HCT116 (cell line): ENCODE measurements at regions not wholly inside any gene's neighbourhood (a gene's known extent, or its start where the extent isn't known, plus 50 kb on each side); places are given as distances from the start of the nearest gene placed in this dataset.

ENCODE experiments used
- ATAC-seq: fragments of 200-7000 bp; cut with Tn5 transposase; 2 replicates; pipeline ENCODE4 v1.9.1; 2020; ENCODE audit warnings: mild to moderate bottlenecking, moderate library complexity
- BruUV-seq: library from RNA; stranded (reverse); fragments of 400-500 nt; replicated peaks from 2 replicates; lab custom pipeline; 2021; lab: Mats Ljungman, UMichigan
- CTCF ChIA-PET: fragments of 300-600 bp; sonication (Branson Sonifier 250); formaldehyde crosslinking; loops from one replicate; lab custom pipeline; 2021; ENCODE audit warnings: antibody characterized with exemption; lab: Charles Lee
- POLR2A ChIA-PET: fragments of 300-600, 350-600 bp; sonication (Branson Sonifier 250); formaldehyde crosslinking; loops from one replicate; lab custom pipeline; 2021; ENCODE audit warnings: antibody characterized with exemption; lab: Charles Lee
- RAD21 ChIA-PET, 2 experiments: fragments of 300-600 bp; sonication (Branson Sonifier 250); formaldehyde crosslinking; loops; one replicate each; lab custom pipeline; 2023; ENCODE audit warnings: low total read pairs in 2 of 2; ENCODE audit not compliant: uncharacterized antibody in 2 of 2, unreplicated experiment in 2 of 2, low non-redundant PET in 1 of 2; lab: Charles Lee
- DNase-seq: peaks from one replicate; pipeline ENCODE4 v3.0.0-alpha.2; 2010; ENCODE audit warnings: low read depth, low spot score
- H2AFZ ChIP-seq: fragments of 200-600 bp; shearing (Covaris generic), sonication (generic); 2 replicates; pipeline ENCODE4 v1.6.1; 2017; ENCODE audit warnings: low read depth, mixed run types, mixed read lengths, antibody characterized with exemption, low read length; ENCODE audit not compliant: poor library complexity, severe bottlenecking
- H3K27ac ChIP-seq: 2 replicates; pipeline ENCODE4 v1.5.1; 2012; ENCODE audit warnings: low read depth, low read length
- H3K27me3 ChIP-seq: fragments of 200-600 bp; sonication (generic); 2 replicates; pipeline ENCODE4 v1.6.1; 2016; ENCODE audit warnings: mixed run types, low read length, mixed read lengths; ENCODE audit not compliant: insufficient read depth
- H3K36me3 ChIP-seq, 2 experiments: fragments of 200-500 bp in 1 of 2; fragments of 200-600 bp in 1 of 2; sonication (Bioruptor generic) in 1 of 2; sonication (generic) in 1 of 2; 2 replicates each; pipeline versions ENCODE4 v1.5.1 to v1.6.1; 2014 to 2016; ENCODE audit warnings: low read length in 2 of 2, inconsistent platforms in 1 of 2, mixed read lengths in 1 of 2, mixed run types in 1 of 2; ENCODE audit not compliant: insufficient read depth in 2 of 2, control insufficient read depth in 1 of 2
- H3K4me1 ChIP-seq, 2 experiments: fragments of 200-600 bp in 1 of 2; sonication (generic) in 1 of 2; 2 replicates each; pipeline versions ENCODE4 v1.5.1 to v1.6.1; 2012 to 2017; ENCODE audit warnings: low read length in 2 of 2, inconsistent platforms in 1 of 2, mild to moderate bottlenecking in 1 of 2, mixed read lengths in 1 of 2, mixed run types in 1 of 2, moderate library complexity in 1 of 2; ENCODE audit not compliant: insufficient read depth in 2 of 2, control insufficient read depth in 1 of 2
- H3K4me2 ChIP-seq: fragments of 200-600 bp; sonication (generic); 2 replicates; pipeline ENCODE4 v1.6.1; 2017; ENCODE audit warnings: mixed run types, low read length, mixed read lengths
- H3K4me3 ChIP-seq, 2 experiments: fragments of 200-600 bp in 1 of 2; sonication (generic) in 1 of 2; replicated peaks in 1 of 2; 2 replicates each; pipeline ENCODE4 v1.5.1; 2011 to 2016; ENCODE audit warnings: low read length in 2 of 2, control low read depth in 1 of 2, low read depth in 1 of 2, mild to moderate bottlenecking in 1 of 2, mixed read lengths in 1 of 2, mixed run types in 1 of 2
- H3K79me2 ChIP-seq: fragments of 200-600 bp; sonication (generic); 2 replicates; pipeline ENCODE4 v1.6.1; 2017; ENCODE audit warnings: mild to moderate bottlenecking, mixed run types, low read length, moderate library complexity, mixed read lengths; ENCODE audit not compliant: insufficient read depth
- H3K9ac ChIP-seq: fragments of 200-600 bp; sonication (generic); 2 replicates; pipeline ENCODE4 v1.6.1; 2016; ENCODE audit warnings: low read length, mixed read lengths
- H3K9me2 ChIP-seq: fragments of 200-600 bp; sonication (generic), shearing (Covaris generic); 2 replicates; pipeline ENCODE4 v1.6.1; 2017; ENCODE audit warnings: mixed run types, mild to moderate bottlenecking, moderate library complexity; ENCODE audit not compliant: insufficient read depth
- H3K9me3 ChIP-seq, 2 experiments: fragments of 200-500 bp in 1 of 2; fragments of 200-600 bp in 1 of 2; sonication (Bioruptor generic) in 1 of 2; sonication (generic) in 1 of 2; 2 replicates each; pipeline ENCODE4 v1.6.1; 2014 to 2017; ENCODE audit warnings: low read length in 2 of 2, mixed read lengths in 2 of 2, inconsistent platforms in 1 of 2, low read depth in 1 of 2, mild to moderate bottlenecking in 1 of 2, mixed run types in 1 of 2, moderate library complexity in 1 of 2; ENCODE audit not compliant: control insufficient read depth in 1 of 2, insufficient read depth in 1 of 2
- H4K20me1 ChIP-seq: fragments of 200-600 bp; sonication (generic), shearing (Covaris generic); 2 replicates; pipeline ENCODE4 v1.6.1; 2017; ENCODE audit warnings: mixed run types, mild to moderate bottlenecking, moderate library complexity; ENCODE audit not compliant: insufficient read depth
- CBX3 ChIP-seq: IDR thresholded peaks from 2 replicates; pipeline ENCODE4 v1.6.1; 2012; ENCODE audit warnings: low read depth
- EGR1 ChIP-seq: IDR thresholded peaks from 2 replicates; pipeline ENCODE4 v1.6.1; 2012; ENCODE audit warnings: low read depth
- ELF1 ChIP-seq: IDR thresholded peaks from 2 replicates; pipeline ENCODE4 v1.6.1; 2012; ENCODE audit warnings: low read depth, borderline replicate concordance
- EZH2 ChIP-seq: fragments of 200-600 bp; sonication (generic); IDR thresholded peaks from 2 replicates; pipeline ENCODE4 v1.6.1; 2017; ENCODE audit warnings: antibody characterized with exemption, mixed run types
- EZH2phosphoT487 ChIP-seq: fragments of 200-600 bp; IDR thresholded peaks from 2 replicates; pipeline ENCODE4 v1.6.1; 2018; ENCODE audit warnings: antibody characterized with exemption, borderline replicate concordance
- FOSL1 ChIP-seq: IDR thresholded peaks from 2 replicates; pipeline ENCODE4 v1.6.1; 2012; ENCODE audit warnings: low read depth
- JUND ChIP-seq: IDR thresholded peaks from 2 replicates; pipeline ENCODE4 v1.6.1; 2012
- POLR2A ChIP-seq: IDR thresholded peaks from 2 replicates; pipeline ENCODE4 v1.7.0; 2011; ENCODE audit warnings: borderline replicate concordance; ENCODE audit not compliant: insufficient read depth, insufficient read length; ENCODE audit errors: extremely low read depth
- RAD21 ChIP-seq: IDR thresholded peaks from 2 replicates; pipeline ENCODE4 v1.6.1; 2012; ENCODE audit warnings: low read depth, mild to moderate bottlenecking
- SP1 ChIP-seq: IDR thresholded peaks from 2 replicates; pipeline ENCODE4 v1.6.1; 2012; ENCODE audit warnings: low read depth
- SRF ChIP-seq: IDR thresholded peaks from 2 replicates; pipeline ENCODE4 v1.6.1; 2012; ENCODE audit warnings: low read depth
- TCF7L2 ChIP-seq: IDR thresholded peaks from 2 replicates; pipeline ENCODE4 v1.7.0; 2011; ENCODE audit warnings: borderline replicate concordance, inconsistent platforms; ENCODE audit not compliant: insufficient read depth, insufficient read length; ENCODE audit errors: extremely low read depth
- YY1 ChIP-seq: IDR thresholded peaks from 2 replicates; pipeline ENCODE4 v1.6.1; 2011; ENCODE audit warnings: low read length, low read depth, moderate library complexity, mild to moderate bottlenecking; ENCODE audit not compliant: insufficient replicate concordance; ENCODE audit errors: extremely low read depth
- ZNF274 ChIP-seq: fragments of 200-500 bp; sonication (Bioruptor generic); IDR thresholded peaks from 2 replicates; pipeline ENCODE4 v1.6.1; 2014; ENCODE audit warnings: mild to moderate bottlenecking, low read depth, low read length, inconsistent platforms
- intact Hi-C: fragments of 100-400 bp; cut with micrococcal nuclease; formaldehyde crosslinking; loops from 2 replicates; pipeline ENCODE4 v1.10.0; 2022
- TF ChIP-seq, protein P1 (sequence below), 3 experiments: fragments of 200-600 bp in 1 of 3; sonication (generic) in 1 of 3; IDR thresholded peaks in 2 of 3; conservative IDR thresholded peaks in 1 of 3; 2 replicates each; pipeline ENCODE4 v1.5.1; 2012 to 2017; ENCODE audit warnings: low read depth in 2 of 3, low read length in 2 of 3, antibody characterized with exemption in 1 of 3, borderline replicate concordance in 1 of 3, control low read depth in 1 of 3, mild to moderate bottlenecking in 1 of 3, mixed read lengths in 1 of 3, mixed run types in 1 of 3, moderate library complexity in 1 of 3; ENCODE audit not compliant: insufficient read depth in 1 of 3
- TF ChIP-seq, protein P2 (sequence below): IDR thresholded peaks from 2 replicates; pipeline ENCODE4 v1.6.1; 2012
- TF ChIP-seq, protein P3 (sequence below): IDR thresholded peaks from 2 replicates; pipeline ENCODE4 v1.6.1; 2012; ENCODE audit warnings: low read depth

DNA sequence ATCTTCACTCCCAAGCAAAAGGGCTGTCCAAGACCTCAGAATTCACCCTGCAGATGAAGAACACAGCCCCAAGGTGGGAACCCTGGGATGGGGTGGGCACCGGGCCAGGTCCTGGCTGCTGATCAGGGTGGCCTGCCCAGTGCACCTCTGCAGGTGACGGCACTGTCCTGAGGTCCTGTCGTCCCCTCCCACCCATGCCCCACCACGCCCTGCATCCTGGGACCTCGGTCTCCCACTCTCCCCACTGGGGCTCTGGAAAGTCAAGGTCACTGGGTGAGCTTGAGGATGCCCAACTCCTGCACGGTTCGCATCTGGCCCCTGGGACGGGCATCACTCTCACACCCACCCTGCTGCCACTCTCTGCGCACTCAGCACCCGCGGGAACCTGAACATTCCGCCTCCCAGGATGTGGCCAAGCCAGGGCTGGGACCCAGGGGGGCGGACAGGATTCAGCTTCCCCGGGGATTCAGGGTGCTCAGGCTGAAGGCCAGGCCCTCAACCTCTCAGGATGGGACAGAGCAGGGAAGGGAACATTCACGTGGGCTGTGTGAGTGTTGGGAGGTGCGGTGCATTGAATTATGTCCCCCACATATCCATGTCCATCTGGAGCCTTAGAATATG, 115.9 kb downstream of the CPZ start:
- H3K79me2 ChIP-seq = no peaks in the 10 kb centered on the region
- H3K9me2 ChIP-seq = no peaks in the 10 kb centered on the region
- H3K9me3 ChIP-seq = peaks cover 0 to 1% of the 10 kb centered on the region in 2 experiments; a peak in 2 of 4 replicates
- ChIA-PET POLR2A (no interaction called here), RAD21 (no interaction called here), CTCF (no interaction called here)
- no peak for ATAC-seq
- no peaks in the 10 kb centered on the region for H3K4me1 ChIP-seq
- H4K20me1 ChIP-seq = no peaks in the 10 kb centered on the region
- no peaks in the 10 kb centered on the region for H3K27me3 ChIP-seq
- no peak overlapping the region for H3K9ac ChIP-seq
- no peak overlapping the region for H3K27ac ChIP-seq
- H2AFZ ChIP-seq = no peak overlapping the region
- BruUV-seq = no TSS peak
- TF ChIP-seq RAD21 (no peak), POLR2A (no peak), YY1 (no peak), ELF1 (no peak), FOSL1 (no peak), SRF (no peak), EZH2 (no peak), ZNF274 (no peak), TCF7L2 (no peak), SP1 (no peak), EGR1 (no peak), CBX3 (no peak), JUND (no peak), EZH2phosphoT487 (no peak)
- TF ChIP-seq, protein P1, sequence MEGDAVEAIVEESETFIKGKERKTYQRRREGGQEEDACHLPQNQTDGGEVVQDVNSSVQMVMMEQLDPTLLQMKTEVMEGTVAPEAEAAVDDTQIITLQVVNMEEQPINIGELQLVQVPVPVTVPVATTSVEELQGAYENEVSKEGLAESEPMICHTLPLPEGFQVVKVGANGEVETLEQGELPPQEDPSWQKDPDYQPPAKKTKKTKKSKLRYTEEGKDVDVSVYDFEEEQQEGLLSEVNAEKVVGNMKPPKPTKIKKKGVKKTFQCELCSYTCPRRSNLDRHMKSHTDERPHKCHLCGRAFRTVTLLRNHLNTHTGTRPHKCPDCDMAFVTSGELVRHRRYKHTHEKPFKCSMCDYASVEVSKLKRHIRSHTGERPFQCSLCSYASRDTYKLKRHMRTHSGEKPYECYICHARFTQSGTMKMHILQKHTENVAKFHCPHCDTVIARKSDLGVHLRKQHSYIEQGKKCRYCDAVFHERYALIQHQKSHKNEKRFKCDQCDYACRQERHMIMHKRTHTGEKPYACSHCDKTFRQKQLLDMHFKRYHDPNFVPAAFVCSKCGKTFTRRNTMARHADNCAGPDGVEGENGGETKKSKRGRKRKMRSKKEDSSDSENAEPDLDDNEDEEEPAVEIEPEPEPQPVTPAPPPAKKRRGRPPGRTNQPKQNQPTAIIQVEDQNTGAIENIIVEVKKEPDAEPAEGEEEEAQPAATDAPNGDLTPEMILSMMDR (IDR thresholded peaks at IDR 0.05 in 2 of 3, conservative IDR thresholded peaks at IDR 0.05 in 1 of 3; ENCODE audit: borderline replicate concordance in 1 of 3, insufficient read depth in 1 of 3, low read depth in 2 of 3, low read length in 2 of 3) = no peak
- TF ChIP-seq, protein P2, sequence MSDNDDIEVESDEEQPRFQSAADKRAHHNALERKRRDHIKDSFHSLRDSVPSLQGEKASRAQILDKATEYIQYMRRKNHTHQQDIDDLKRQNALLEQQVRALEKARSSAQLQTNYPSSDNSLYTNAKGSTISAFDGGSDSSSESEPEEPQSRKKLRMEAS = no peak
- TF ChIP-seq, protein P3, sequence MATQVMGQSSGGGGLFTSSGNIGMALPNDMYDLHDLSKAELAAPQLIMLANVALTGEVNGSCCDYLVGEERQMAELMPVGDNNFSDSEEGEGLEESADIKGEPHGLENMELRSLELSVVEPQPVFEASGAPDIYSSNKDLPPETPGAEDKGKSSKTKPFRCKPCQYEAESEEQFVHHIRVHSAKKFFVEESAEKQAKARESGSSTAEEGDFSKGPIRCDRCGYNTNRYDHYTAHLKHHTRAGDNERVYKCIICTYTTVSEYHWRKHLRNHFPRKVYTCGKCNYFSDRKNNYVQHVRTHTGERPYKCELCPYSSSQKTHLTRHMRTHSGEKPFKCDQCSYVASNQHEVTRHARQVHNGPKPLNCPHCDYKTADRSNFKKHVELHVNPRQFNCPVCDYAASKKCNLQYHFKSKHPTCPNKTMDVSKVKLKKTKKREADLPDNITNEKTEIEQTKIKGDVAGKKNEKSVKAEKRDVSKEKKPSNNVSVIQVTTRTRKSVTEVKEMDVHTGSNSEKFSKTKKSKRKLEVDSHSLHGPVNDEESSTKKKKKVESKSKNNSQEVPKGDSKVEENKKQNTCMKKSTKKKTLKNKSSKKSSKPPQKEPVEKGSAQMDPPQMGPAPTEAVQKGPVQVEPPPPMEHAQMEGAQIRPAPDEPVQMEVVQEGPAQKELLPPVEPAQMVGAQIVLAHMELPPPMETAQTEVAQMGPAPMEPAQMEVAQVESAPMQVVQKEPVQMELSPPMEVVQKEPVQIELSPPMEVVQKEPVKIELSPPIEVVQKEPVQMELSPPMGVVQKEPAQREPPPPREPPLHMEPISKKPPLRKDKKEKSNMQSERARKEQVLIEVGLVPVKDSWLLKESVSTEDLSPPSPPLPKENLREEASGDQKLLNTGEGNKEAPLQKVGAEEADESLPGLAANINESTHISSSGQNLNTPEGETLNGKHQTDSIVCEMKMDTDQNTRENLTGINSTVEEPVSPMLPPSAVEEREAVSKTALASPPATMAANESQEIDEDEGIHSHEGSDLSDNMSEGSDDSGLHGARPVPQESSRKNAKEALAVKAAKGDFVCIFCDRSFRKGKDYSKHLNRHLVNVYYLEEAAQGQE = no peak
- intact Hi-C loops = no loop called here
- no peak overlapping the region for H3K4me2 ChIP-seq
- H3K4me3 ChIP-seq = no peak overlapping the region
- no peaks in the 10 kb centered on the region for H3K36me3 ChIP-seq
- DNase-seq = no peak
